ENCODE measurements at regions not wholly inside any gene's neighbourhood (a gene's known extent, or its start where the extent isn't known, plus 50 kb on each side); places are given as distances from the start of the nearest gene placed in this dataset.

DNA sequence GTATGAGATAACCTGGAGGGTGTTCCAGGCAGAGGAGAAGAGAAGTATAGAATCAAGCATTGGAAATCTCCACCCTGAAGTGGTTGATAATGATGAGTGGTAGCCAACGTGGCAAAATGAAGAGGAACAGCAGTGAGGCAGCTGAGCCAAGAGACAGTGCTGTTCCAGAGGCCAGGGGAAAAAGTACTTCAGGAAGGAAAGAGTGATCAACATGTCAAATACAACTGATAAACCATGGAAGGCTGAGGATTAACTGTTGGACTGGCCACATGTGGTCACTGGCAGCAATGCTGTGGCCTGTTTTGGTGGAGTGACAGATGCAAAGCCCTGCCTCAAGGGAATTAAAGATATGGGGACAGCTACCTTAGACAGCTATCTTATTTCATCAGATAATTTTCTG, 51.9 kb upstream of the RMP24 start:
- no peaks in the 10 kb centered on the region for H3K9me3 ChIP-seq (replicated peaks in 1 of 3)
- WGBS, 4 donors, result 47 to 80% (median 61%) methylated on average over 1 of the region's 1 CpG
- no peak for DNase-seq
- intact Hi-C loops (cut with DNase I), result no loop called here
- H3K4me3 ChIP-seq, result no peak overlapping the region
- H3K36me3 ChIP-seq (replicated peaks in 1 of 2), result no peaks in the 10 kb centered on the region
- H3K4me1 ChIP-seq (replicated peaks in 1 of 2), result no peaks in the 10 kb centered on the region
- H3K27me3 ChIP-seq, result peaks cover 5% of the 10 kb centered on the region
- no peak overlapping the region for H3K27ac ChIP-seq
- TF ChIP-seq CTCF (IDR thresholded peaks at IDR 0.05), result no peak

MicroRNAs encoded in the stretch of these regions (microRNA counts, 767-probe panel; counts per million panel counts)
- 0 counts per million in 2 donors for microRNA hsa-miR-187-3p

Small RNAs in the stretch of these regions (microRNA-seq; reads per million reads assigned to microRNA genes)
- gene MIR187, result 2.3 to 5.8 (median 4.8) reads per million in 3 donors

Small RNAs in the stretch of these regions (small RNA-seq; reads per million reads assigned to genes)
- gene MIR187, result 0 to 0.08 reads per million in 2 donors

Data from adrenal gland (tissue), 9 donors.